Fibroblast of lung (primary cell): ENCODE measurements at regions not wholly inside any gene's neighbourhood (a gene's known extent, or its start where the extent isn't known, plus 50 kb on each side); places are given as distances from the start of the nearest gene placed in this dataset.
A peak's percentile ranks its signal among the peaks of the same experiment; 100 is the strongest.

ENCODE experiments used
- DNase-seq, 2 donors: peaks; one replicate each; pipeline versions ENCODE4 v3.0.0 to v3.0.0-alpha.2; 2010; ENCODE audit warnings: low read depth in 2 of 2
- H2AFZ ChIP-seq: 2 replicates; pipeline ENCODE4 v1.5.1; 2012; ENCODE audit warnings: low read length, control low read depth, inconsistent platforms
- H3K27ac ChIP-seq: 2 replicates; pipeline ENCODE4 v1.5.1; 2011; ENCODE audit warnings: low read length, control low read depth; ENCODE audit not compliant: insufficient read depth
- H3K27me3 ChIP-seq: 2 replicates; pipeline ENCODE4 v1.5.1; 2011; ENCODE audit warnings: mild to moderate bottlenecking, low read length; ENCODE audit not compliant: control insufficient read depth, insufficient read depth
- H3K36me3 ChIP-seq: 2 replicates; pipeline ENCODE4 v1.5.1; 2011; ENCODE audit warnings: low read length; ENCODE audit not compliant: control insufficient read depth, insufficient read depth
- H3K4me1 ChIP-seq: 2 replicates; pipeline ENCODE4 v1.5.1; 2011; ENCODE audit warnings: low read length; ENCODE audit not compliant: control insufficient read depth, insufficient read depth; ENCODE audit errors: extremely low read depth
- H3K4me2 ChIP-seq: 2 replicates; pipeline ENCODE4 v1.5.1; 2011; ENCODE audit warnings: low read length, control low read depth; ENCODE audit not compliant: insufficient read depth; ENCODE audit errors: extremely low read depth
- H3K4me3 ChIP-seq, 4 experiments: fragments of 200-600 bp in 1 of 4; sonication (generic) in 1 of 4; replicated peaks in 1 of 4; 2 replicates each; pipeline ENCODE4 v1.5.1; 2011 to 2016; ENCODE audit warnings: low read length in 4 of 4, low read depth in 3 of 4, mild to moderate bottlenecking in 3 of 4, control low read depth in 2 of 4, inconsistent platforms in 1 of 4, mixed read lengths in 1 of 4; ENCODE audit not compliant: insufficient read depth in 1 of 4; ENCODE audit errors: control extremely low read depth in 1 of 4
- H3K79me2 ChIP-seq: 2 replicates; pipeline ENCODE4 v1.5.1; 2012; ENCODE audit warnings: mild to moderate bottlenecking, low read length, inconsistent platforms; ENCODE audit not compliant: control insufficient read depth, insufficient read depth
- H3K9ac ChIP-seq: 2 replicates; pipeline ENCODE4 v1.5.1; 2011; ENCODE audit warnings: mild to moderate bottlenecking, low read length, control low read depth; ENCODE audit not compliant: insufficient read depth
- H3K9me3 ChIP-seq: 2 replicates; pipeline ENCODE4 v1.5.1; 2012; ENCODE audit warnings: low read depth, low read length; ENCODE audit not compliant: control insufficient read depth, insufficient read depth
- H4K20me1 ChIP-seq: 2 replicates; pipeline ENCODE4 v1.5.1; 2011; ENCODE audit warnings: low read length; ENCODE audit not compliant: control insufficient read depth, insufficient read depth; ENCODE audit errors: extremely low read depth
- EZH2 ChIP-seq: IDR thresholded peaks from 2 replicates; pipeline ENCODE4 v1.5.1; 2012; ENCODE audit warnings: low read length, control low read depth, mild to moderate bottlenecking; ENCODE audit errors: missing control alignments
- TF ChIP-seq, protein P1 (sequence below), 2 donors: IDR thresholded peaks in 1 of 2; conservative IDR thresholded peaks in 1 of 2; 1 replicate in 1 of 2; 2 replicates in 1 of 2; pipeline ENCODE4 v1.5.1; 2011 to 2012; ENCODE audit warnings: low read length in 2 of 2, control low read depth in 1 of 2, inconsistent platforms in 1 of 2, low read depth in 1 of 2, mild to moderate bottlenecking in 1 of 2

DNA sequence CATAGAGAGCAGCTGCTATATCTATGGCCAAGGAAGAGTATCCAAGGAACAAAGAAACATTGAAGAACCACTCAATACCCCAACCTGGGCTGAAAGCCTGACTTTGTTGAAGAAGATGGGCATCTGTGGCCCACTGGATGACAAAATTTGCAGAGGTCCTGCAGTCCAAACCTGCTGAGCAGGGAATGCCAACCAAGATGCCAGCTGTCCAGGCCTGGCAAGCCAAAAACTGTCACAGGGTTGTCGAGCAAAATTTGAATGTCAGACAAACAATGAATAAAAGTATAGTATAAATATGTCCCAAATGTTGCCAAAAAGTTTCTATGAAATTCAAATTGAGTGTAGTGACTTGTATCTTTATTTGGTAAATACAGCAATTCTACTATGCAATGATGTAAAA is 1040.2 kb downstream of the PCDH9 start:
- Histone ChIP-seq H3K79me2 (no peaks in the 10 kb centered on the region), H3K9ac (no peak overlapping the region), H3K4me2 (no peak overlapping the region), H3K27me3 (no peaks in the 10 kb centered on the region), H2AFZ (no peak overlapping the region), H3K4me1 (no peaks in the 10 kb centered on the region), H3K36me3 (no peaks in the 10 kb centered on the region), H3K9me3 (no peaks in the 10 kb centered on the region), H3K27ac (no peak overlapping the region), H4K20me1 (no peaks in the 10 kb centered on the region), H3K4me3 (no peak overlapping the region)
- no peak for DNase-seq
- no peak for TF ChIP-seq EZH2
- TF ChIP-seq, protein P1, sequence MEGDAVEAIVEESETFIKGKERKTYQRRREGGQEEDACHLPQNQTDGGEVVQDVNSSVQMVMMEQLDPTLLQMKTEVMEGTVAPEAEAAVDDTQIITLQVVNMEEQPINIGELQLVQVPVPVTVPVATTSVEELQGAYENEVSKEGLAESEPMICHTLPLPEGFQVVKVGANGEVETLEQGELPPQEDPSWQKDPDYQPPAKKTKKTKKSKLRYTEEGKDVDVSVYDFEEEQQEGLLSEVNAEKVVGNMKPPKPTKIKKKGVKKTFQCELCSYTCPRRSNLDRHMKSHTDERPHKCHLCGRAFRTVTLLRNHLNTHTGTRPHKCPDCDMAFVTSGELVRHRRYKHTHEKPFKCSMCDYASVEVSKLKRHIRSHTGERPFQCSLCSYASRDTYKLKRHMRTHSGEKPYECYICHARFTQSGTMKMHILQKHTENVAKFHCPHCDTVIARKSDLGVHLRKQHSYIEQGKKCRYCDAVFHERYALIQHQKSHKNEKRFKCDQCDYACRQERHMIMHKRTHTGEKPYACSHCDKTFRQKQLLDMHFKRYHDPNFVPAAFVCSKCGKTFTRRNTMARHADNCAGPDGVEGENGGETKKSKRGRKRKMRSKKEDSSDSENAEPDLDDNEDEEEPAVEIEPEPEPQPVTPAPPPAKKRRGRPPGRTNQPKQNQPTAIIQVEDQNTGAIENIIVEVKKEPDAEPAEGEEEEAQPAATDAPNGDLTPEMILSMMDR (conservative IDR thresholded peaks at IDR 0.05 in 1 of 2, IDR thresholded peaks at IDR 0.05 in 1 of 2; ENCODE audit: low read depth in 1 of 2, low read length in 2 of 2), result no peak

DNA sequence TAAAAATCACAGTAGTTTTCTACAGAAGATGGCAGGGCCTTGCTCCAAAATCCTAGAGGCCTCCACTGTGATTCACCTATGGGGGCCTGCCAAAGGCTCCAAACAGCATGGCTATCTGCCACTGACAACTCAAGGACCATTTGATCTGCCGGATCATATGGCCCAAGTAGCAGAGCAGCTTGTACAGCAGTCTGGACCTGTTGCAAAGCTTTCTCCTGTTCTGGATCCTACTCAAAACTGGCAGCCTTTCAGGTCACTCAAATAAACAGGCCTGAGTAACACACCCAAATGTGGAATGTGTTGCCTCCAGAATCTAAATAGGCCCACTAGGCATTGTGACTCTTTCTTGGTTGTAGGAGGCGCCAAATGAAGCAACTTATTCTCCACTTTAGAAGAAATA is 1049.3 kb downstream of the PCDH9 start:
- H3K4me3 ChIP-seq, result no peak overlapping the region
- H2AFZ ChIP-seq, result no peak overlapping the region

DNA sequence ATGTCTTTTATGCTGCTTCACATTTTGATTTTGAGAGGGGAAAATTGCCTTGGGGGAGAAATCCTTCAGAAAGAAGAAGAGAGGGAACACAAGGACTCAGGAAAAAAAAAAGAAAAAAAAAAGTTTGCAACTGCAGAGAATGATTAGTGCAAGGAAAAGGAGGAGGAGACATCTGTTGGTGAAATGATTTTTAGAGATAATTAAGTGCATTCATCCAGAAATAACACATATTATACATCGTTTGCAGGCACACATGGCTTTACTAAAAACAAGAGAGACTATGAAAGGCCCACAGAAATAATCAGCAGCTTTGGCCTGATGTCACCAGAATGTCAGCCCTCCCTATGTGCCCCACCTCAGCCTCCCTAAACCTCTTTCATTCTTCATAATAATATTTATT is 1058.2 kb downstream of the PCDH9 start:
- Histone ChIP-seq H3K27ac (no peak overlapping the region), H3K79me2 (no peaks in the 10 kb centered on the region), H3K9me3 (no peaks in the 10 kb centered on the region), H3K9ac (no peak overlapping the region), H3K4me2 (no peak overlapping the region), H3K27me3 (no peaks in the 10 kb centered on the region), H3K4me3 (no peak overlapping the region), H3K4me1 (no peaks in the 10 kb centered on the region), H3K36me3 (no peaks in the 10 kb centered on the region), H4K20me1 (no peaks in the 10 kb centered on the region), H2AFZ (no peak overlapping the region)
- TF ChIP-seq, protein P1 (conservative IDR thresholded peaks at IDR 0.05 in 1 of 2, IDR thresholded peaks at IDR 0.05 in 1 of 2; ENCODE audit: low read depth in 1 of 2, low read length in 2 of 2), result no peak
- TF ChIP-seq EZH2, result no peak
- no peak for DNase-seq

More for the DNA sequence above, 1049.3 kb downstream of the PCDH9 start:
- no peak for TF ChIP-seq EZH2
- TF ChIP-seq, protein P1 (conservative IDR thresholded peaks at IDR 0.05 in 1 of 2, IDR thresholded peaks at IDR 0.05 in 1 of 2; ENCODE audit: low read depth in 1 of 2, low read length in 2 of 2), result no peak
- no peaks in the 10 kb centered on the region for H3K4me1 ChIP-seq
- no peak overlapping the region for H3K27ac ChIP-seq
- H3K9ac ChIP-seq, result no peak overlapping the region
- H3K36me3 ChIP-seq, result no peaks in the 10 kb centered on the region
- H3K4me2 ChIP-seq, result no peak overlapping the region
- no peaks in the 10 kb centered on the region for H3K9me3 ChIP-seq
- no peaks in the 10 kb centered on the region for H3K79me2 ChIP-seq
- DNase-seq, result peak; percentile 0 to 1
- no peaks in the 10 kb centered on the region for H4K20me1 ChIP-seq
- no peaks in the 10 kb centered on the region for H3K27me3 ChIP-seq
